Endothelial cell (in vitro differentiated cells): ENCODE measurements at regions not wholly inside any gene's neighbourhood (a gene's known extent, or its start where the extent isn't known, plus 50 kb on each side); places are given as distances from the start of the nearest gene placed in this dataset.

Source experiments
- DNase-seq: peaks from one replicate; pipeline ENCODE4 v3.0.0; 2021; ENCODE audit warnings: low spot score
- H3K27ac Mint-ChIP-seq: one replicate; pipeline ENCODE4 v1.8.0; 2021; ENCODE audit warnings: mixed read lengths, inconsistent platforms; ENCODE audit not compliant: unreplicated experiment
- H3K27me3 Mint-ChIP-seq: one replicate; pipeline ENCODE4 v1.8.0; 2021; ENCODE audit warnings: mild to moderate bottlenecking, moderate library complexity, mixed read lengths, inconsistent platforms; ENCODE audit not compliant: unreplicated experiment
- H3K36me3 Mint-ChIP-seq: one replicate; pipeline ENCODE4 v1.8.0; 2021; ENCODE audit warnings: mild to moderate bottlenecking, low read depth, mixed read lengths, inconsistent platforms; ENCODE audit not compliant: unreplicated experiment
- H3K4me1 Mint-ChIP-seq: one replicate; pipeline ENCODE4 v1.8.0; 2021; ENCODE audit warnings: mild to moderate bottlenecking, mixed read lengths, inconsistent platforms; ENCODE audit not compliant: unreplicated experiment
- H3K4me3 Mint-ChIP-seq: one replicate; pipeline ENCODE4 v1.8.0; 2021; ENCODE audit warnings: mild to moderate bottlenecking, mixed read lengths, inconsistent platforms; ENCODE audit not compliant: unreplicated experiment
- H3K9me3 Mint-ChIP-seq: one replicate; pipeline ENCODE4 v1.8.0; 2021; ENCODE audit warnings: mixed read lengths, inconsistent platforms; ENCODE audit not compliant: unreplicated experiment
- TF ChIP-seq, protein P1 (sequence below): fragments of 200-600 bp; sonication (generic); IDR thresholded peaks from one replicate; pipeline ENCODE4 v1.5.0; 2021; ENCODE audit warnings: antibody characterized with exemption; ENCODE audit not compliant: unreplicated experiment

- TF ChIP-seq, protein P1, sequence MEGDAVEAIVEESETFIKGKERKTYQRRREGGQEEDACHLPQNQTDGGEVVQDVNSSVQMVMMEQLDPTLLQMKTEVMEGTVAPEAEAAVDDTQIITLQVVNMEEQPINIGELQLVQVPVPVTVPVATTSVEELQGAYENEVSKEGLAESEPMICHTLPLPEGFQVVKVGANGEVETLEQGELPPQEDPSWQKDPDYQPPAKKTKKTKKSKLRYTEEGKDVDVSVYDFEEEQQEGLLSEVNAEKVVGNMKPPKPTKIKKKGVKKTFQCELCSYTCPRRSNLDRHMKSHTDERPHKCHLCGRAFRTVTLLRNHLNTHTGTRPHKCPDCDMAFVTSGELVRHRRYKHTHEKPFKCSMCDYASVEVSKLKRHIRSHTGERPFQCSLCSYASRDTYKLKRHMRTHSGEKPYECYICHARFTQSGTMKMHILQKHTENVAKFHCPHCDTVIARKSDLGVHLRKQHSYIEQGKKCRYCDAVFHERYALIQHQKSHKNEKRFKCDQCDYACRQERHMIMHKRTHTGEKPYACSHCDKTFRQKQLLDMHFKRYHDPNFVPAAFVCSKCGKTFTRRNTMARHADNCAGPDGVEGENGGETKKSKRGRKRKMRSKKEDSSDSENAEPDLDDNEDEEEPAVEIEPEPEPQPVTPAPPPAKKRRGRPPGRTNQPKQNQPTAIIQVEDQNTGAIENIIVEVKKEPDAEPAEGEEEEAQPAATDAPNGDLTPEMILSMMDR: no peak
- H3K4me1 Mint-ChIP-seq: peaks cover 3% of the 10 kb centered on the region
- H3K27ac Mint-ChIP-seq: no peak overlapping the region
- H3K4me3 Mint-ChIP-seq: no peak overlapping the region
- DNase-seq: no peak
- H3K27me3 Mint-ChIP-seq: peaks cover 1% of the 10 kb centered on the region
- H3K36me3 Mint-ChIP-seq: no peaks in the 10 kb centered on the region
- no peaks in the 10 kb centered on the region for H3K9me3 Mint-ChIP-seq
Observed at GRCh38 chr14:56887216-56887615, 76.9 kb upstream of the OTX2 start.

DNA sequence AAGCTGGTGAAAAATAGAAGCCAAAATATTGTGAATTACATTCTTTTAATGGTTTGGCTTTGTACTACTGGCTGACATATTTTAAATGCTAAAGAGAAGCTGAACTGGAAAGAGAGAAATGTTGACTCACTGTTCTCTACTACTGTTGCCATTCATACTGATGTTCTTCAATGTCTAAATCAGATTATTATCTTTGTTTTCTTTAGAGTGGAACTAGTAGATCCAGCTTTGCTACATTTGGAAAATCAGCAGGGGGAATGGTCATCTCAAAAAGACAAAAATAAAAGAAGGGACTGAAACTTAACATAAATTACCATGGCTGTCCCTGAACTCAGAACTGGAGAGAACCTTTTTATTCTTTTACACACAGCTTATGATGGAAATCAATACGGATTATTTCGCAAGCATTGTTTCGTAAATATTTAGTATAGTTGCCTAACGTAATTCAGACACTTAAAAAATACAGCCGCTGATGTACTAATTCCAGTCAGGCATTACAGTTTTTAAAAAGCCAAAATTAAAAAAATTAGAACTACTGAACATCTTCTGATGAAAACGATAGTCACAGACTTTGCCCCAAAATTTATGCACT lies 76.3 kb upstream of the OTX2 start:
- Mint-ChIP-seq H3K4me3 (no peak overlapping the region), H3K9me3 (no peaks in the 10 kb centered on the region), H3K36me3 (no peaks in the 10 kb centered on the region), H3K27ac (no peak overlapping the region), H3K27me3 (peaks cover 1% of the 10 kb centered on the region), H3K4me1 (peaks cover 3% of the 10 kb centered on the region)
- TF ChIP-seq, protein P1: no peak
- no peak for DNase-seq

- no peak overlapping the region for H3K27ac Mint-ChIP-seq
- H3K36me3 Mint-ChIP-seq: no peaks in the 10 kb centered on the region
- H3K4me1 Mint-ChIP-seq: peaks cover 3% of the 10 kb centered on the region
- peaks cover 1% of the 10 kb centered on the region for H3K27me3 Mint-ChIP-seq
- DNase-seq: no peak
- TF ChIP-seq, protein P1: no peak
- H3K9me3 Mint-ChIP-seq: no peaks in the 10 kb centered on the region
- H3K4me3 Mint-ChIP-seq: no peak overlapping the region
Observed at GRCh38 chr14:56885825-56886224, 75.5 kb upstream of the OTX2 start.

DNA sequence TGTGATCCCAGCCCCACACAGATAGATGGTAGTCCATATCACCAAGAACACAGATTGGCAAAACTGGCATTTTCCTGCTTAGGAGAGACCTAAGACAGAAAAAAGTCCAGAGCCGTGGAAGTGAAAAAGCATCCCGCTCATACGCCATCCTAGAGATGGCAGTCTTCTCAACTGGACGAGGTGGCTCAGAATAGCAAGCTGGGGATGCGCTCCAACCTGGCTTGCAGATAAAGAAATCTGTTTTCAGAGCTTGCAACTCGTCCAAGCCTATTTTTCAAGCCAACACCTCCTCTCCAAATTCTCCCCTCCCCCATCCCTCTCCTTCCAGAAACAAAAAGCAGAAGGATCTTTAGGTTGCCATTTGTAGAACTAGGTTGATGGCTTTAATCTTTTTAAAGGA lies 74.3 kb upstream of the OTX2 start:
- Mint-ChIP-seq H3K4me3 (no peak overlapping the region), H3K27me3 (peaks cover 1% of the 10 kb centered on the region), H3K27ac (no peak overlapping the region), H3K36me3 (no peaks in the 10 kb centered on the region), H3K9me3 (no peaks in the 10 kb centered on the region), H3K4me1 (peaks cover 3% of the 10 kb centered on the region)
- TF ChIP-seq, protein P1: no peak
- no peak for DNase-seq

DNA sequence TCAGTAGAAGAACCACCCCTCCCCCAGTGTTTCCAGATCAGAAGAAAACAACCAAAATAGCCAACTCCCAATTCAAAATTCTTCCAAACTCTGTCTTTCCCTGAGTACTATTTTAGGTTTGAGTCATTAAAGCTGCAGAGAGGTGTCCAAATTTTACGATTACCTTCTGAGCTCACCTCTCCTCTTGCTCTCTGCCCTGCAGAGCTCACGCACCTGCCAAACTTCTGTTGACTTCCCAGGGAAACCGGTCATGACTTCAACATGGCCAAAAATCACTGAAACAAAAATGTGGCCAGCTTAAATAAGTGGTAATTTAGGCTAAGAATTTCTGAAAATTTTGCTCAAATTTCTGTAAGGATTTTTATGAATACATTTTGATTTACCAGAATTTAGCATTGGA lies 70.9 kb upstream of the OTX2 start:
- DNase-seq: no peak
- no peaks in the 10 kb centered on the region for H3K36me3 Mint-ChIP-seq

More for the DNA sequence above, 70.9 kb upstream of the OTX2 start:
- Mint-ChIP-seq H3K9me3 (no peaks in the 10 kb centered on the region), H3K27ac (no peak overlapping the region), H3K4me3 (no peak overlapping the region), H3K4me1 (peaks cover 3% of the 10 kb centered on the region), H3K27me3 (peaks cover 3% of the 10 kb centered on the region)
- TF ChIP-seq, protein P1: no peak
